ENCODE measurements at regions not wholly inside any gene's neighbourhood (a gene's known extent, or its start where the extent isn't known, plus 50 kb on each side); places are given as distances from the start of the nearest gene placed in this dataset.

DNA sequence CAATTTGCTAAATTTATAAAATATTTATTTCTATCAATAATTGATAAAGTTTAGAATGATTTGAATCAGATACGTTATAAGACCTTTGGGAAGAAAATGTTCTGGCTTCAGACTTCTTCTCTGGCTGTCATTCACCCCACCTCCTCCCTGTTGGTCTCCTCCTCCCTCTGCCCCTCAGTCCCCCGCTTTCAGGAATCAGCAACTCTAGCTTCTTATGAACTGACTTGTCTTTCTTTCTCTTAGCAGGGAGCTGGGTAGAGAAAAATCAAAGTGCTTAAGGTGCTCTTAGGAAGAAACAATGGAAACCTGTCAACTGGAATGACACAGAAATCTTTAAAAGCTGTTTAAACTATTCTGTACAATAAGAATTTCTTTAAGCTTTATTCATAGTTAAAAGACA is 71.3 kb upstream of the ETV3 start:
- no CpG with 5 or more reads among the region's 2 CpGs for WGBS, 2 experiments (ENCODE audit: extremely low coverage in 2 of 2, insufficient read length in 1 of 2)
- TF ChIP-seq MAZ (IDR thresholded peaks at IDR 0.05; ENCODE audit: borderline replicate concordance, low read depth, low read length) (no peak), CEBPB (IDR thresholded peaks at IDR 0.05; ENCODE audit: low read depth, low read length) (no peak), RCOR1 (IDR thresholded peaks at IDR 0.05; ENCODE audit: insufficient replicate concordance, low read length) (no peak), POLR2A (IDR thresholded peaks at IDR 0.05; ENCODE audit: low read depth, low read length) (no peak), BHLHE40 (IDR thresholded peaks at IDR 0.05; ENCODE audit: low read depth, low read length) (no peak), SMC3 (IDR thresholded peaks at IDR 0.05; ENCODE audit: low read depth, low read length) (no peak), RAD21 (IDR thresholded peaks at IDR 0.05; ENCODE audit: low read length) (no peak), CHD1 (IDR thresholded peaks at IDR 0.05; ENCODE audit: low read depth, low read length) (no peak), FOS (IDR thresholded peaks at IDR 0.05; ENCODE audit: low read depth, low read length) (no peak), RFX5 (IDR thresholded peaks at IDR 0.05; ENCODE audit: low read depth, low read length) (no peak), USF2 (IDR thresholded peaks at IDR 0.05; ENCODE audit: low read depth, low read length) (no peak), MAFK (IDR thresholded peaks at IDR 0.05; ENCODE audit: low read depth, low read length) (no peak), MXI1 (IDR thresholded peaks at IDR 0.05; ENCODE audit: borderline replicate concordance, low read depth, low read length) (no peak), NFE2L2 (IDR thresholded peaks at IDR 0.05; ENCODE audit: low read depth, low read length) (no peak), CTCF (conservative IDR thresholded peaks at IDR 0.05; ENCODE audit: low read depth, low read length) (no peak), ELK1 (IDR thresholded peaks at IDR 0.05; ENCODE audit: borderline replicate concordance, low read depth, low read length) (no peak)
- Histone ChIP-seq H3K9me1 (ENCODE audit: insufficient read depth, low read length) (no peaks in the 10 kb centered on the region; the same call in 1 of the 2 replicates), H4K8ac (ENCODE audit: low read depth in 2 of 2, low read length in 2 of 2) (no peak overlapping the region), H4K20me1 (ENCODE audit: insufficient read depth, low read length) (no peaks in the 10 kb centered on the region), H2AFZ (replicated peaks; ENCODE audit: low read length, poor library complexity) (no peak overlapping the region), H3K18ac (ENCODE audit: low read depth, low read length) (no peak overlapping the region), H3K14ac (replicated peaks; ENCODE audit: low read depth, low read length) (no peak overlapping the region), H4K91ac (ENCODE audit: insufficient read depth, low read depth, low read length) (no peak overlapping the region), H4K5ac (ENCODE audit: low read depth, low read length) (no peak overlapping the region), H3K27ac (ENCODE audit: insufficient read depth, low read length) (no peak overlapping the region), H3K56ac (ENCODE audit: extremely low read depth, insufficient read depth, low read length) (no peak overlapping the region), H2BK20ac (ENCODE audit: low read depth, low read length) (no peak overlapping the region), H3K4me3 (ENCODE audit: insufficient read depth, low read depth, low read length) (no peak overlapping the region), H2AK9ac (replicated peaks; ENCODE audit: low read depth, low read length, poor library complexity) (no peak overlapping the region), H3K23ac (ENCODE audit: low read depth, low read length) (no peak overlapping the region), H2AK5ac (ENCODE audit: low read depth, low read length) (no peak overlapping the region), H3K27me3 (ENCODE audit: control insufficient read depth, insufficient read depth, low read length) (no peaks in the 10 kb centered on the region; the same call in none of the 2 replicates), H3K79me1 (ENCODE audit: low read depth in 1 of 2, low read length in 2 of 2) (no peaks in the 10 kb centered on the region), H2BK5ac (ENCODE audit: low read depth, low read length, poor library complexity, severe bottlenecking) (no peak overlapping the region), H3K4me2 (ENCODE audit: low read depth, low read length) (no peak overlapping the region), H2BK15ac (ENCODE audit: low read depth, low read length) (no peak overlapping the region), H3K9me3 (ENCODE audit: control insufficient read depth, insufficient read depth, low read length) (no peaks in the 10 kb centered on the region), H3K4me1 (ENCODE audit: control insufficient read depth, insufficient read depth, low read length) (no peaks in the 10 kb centered on the region), H3K4ac (ENCODE audit: low read depth, low read length) (no peak overlapping the region), H3K36me3 (ENCODE audit: control insufficient read depth, insufficient read depth, low read length) (no peaks in the 10 kb centered on the region), H3K9ac (ENCODE audit: low read depth, low read length) (no peak overlapping the region), H2BK120ac (ENCODE audit: low read depth, low read length) (no peak overlapping the region)
- no TSS peak for BruUV-seq (replicated peaks)
- intact Hi-C loops (cut with micrococcal nuclease): no loop called here
- ChIA-PET CTCF (no interaction called here), POLR2A (ENCODE audit: unreplicated experiment) (no interaction called here)
- ATAC-seq (ENCODE audit: low read depth): no peak
- dilution Hi-C loops (cut with HindIII; ENCODE audit: low sequenced_read_pairs, unreplicated experiment): no loop called here
- in situ Hi-C loops (cut with MboI; ENCODE audit: low sequenced_read_pairs): no loop called here
- DNase-seq: no peak
